Lung (tissue), 11 donors: ENCODE measurements at regions not wholly inside any gene's neighbourhood (a gene's known extent, or its start where the extent isn't known, plus 50 kb on each side); places are given as distances from the start of the nearest gene placed in this dataset.

Source experiments
- ATAC-seq: fragments of 200-7000 bp; cut with Tn5 transposase; one replicate; pipeline ENCODE4 v1.9.1; 2020; ENCODE audit warnings: moderate number of reproducible peaks; ENCODE audit not compliant: insufficient read depth, low FRiP score
- DNase-seq, 3 donors: peaks; one replicate each; pipeline ENCODE4 v3.0.0-alpha.2; 2013 to 2017
- H3K27ac ChIP-seq, 2 donors: one replicate each; pipeline ENCODE4 v1.5.1; 2013; ENCODE audit warnings: mild to moderate bottlenecking in 2 of 2, moderate library complexity in 2 of 2, control low read depth in 1 of 2, inconsistent platforms in 1 of 2, low read depth in 1 of 2, low read length in 1 of 2
- H3K27me3 ChIP-seq, 3 donors: one replicate each; pipeline ENCODE4 v1.5.1; 2013; ENCODE audit warnings: low read length in 2 of 3; ENCODE audit not compliant: control insufficient read depth in 3 of 3, insufficient read depth in 3 of 3
- H3K36me3 ChIP-seq, 4 donors: one replicate each; pipeline ENCODE4 v1.5.1; 2013; ENCODE audit warnings: low read length in 4 of 4, mild to moderate bottlenecking in 1 of 4, moderate library complexity in 1 of 4; ENCODE audit not compliant: control insufficient read depth in 4 of 4, insufficient read depth in 4 of 4
- H3K4me1 ChIP-seq, 5 donors: one replicate each; pipeline ENCODE4 v1.5.1; 2013; ENCODE audit warnings: low read length in 5 of 5, mild to moderate bottlenecking in 2 of 5, moderate library complexity in 1 of 5; ENCODE audit not compliant: control insufficient read depth in 5 of 5, insufficient read depth in 5 of 5
- H3K4me3 ChIP-seq: one replicate; pipeline ENCODE4 v1.5.1; 2013; ENCODE audit warnings: mild to moderate bottlenecking, control low read depth, moderate library complexity
- H3K9ac ChIP-seq, 2 donors: one replicate each; pipeline ENCODE4 v1.5.1; 2013; ENCODE audit warnings: low read length in 2 of 2, control low read depth in 1 of 2; ENCODE audit not compliant: insufficient read depth in 1 of 2
- H3K9me3 ChIP-seq, 4 donors: one replicate each; pipeline ENCODE4 v1.5.1; 2013; ENCODE audit warnings: low read length in 3 of 4, mild to moderate bottlenecking in 1 of 4, moderate library complexity in 1 of 4; ENCODE audit not compliant: control insufficient read depth in 4 of 4, insufficient read depth in 3 of 4
- whole genome bisulfite sequencing, 2 donors: extraction: QIAGEN DNeasy Blood & Tissue Kit; methylation state at CpG; one replicate each; pipeline ENCODE4 v1.1.7; 2013; 5-methylcytosine and 5-hydroxymethylcytosine counted together
- TF ChIP-seq, protein P1 (sequence below): IDR thresholded peaks from 2 replicates; pipeline ENCODE4 v1.5.1; 2012; ENCODE audit warnings: mild to moderate bottlenecking; ENCODE audit errors: control extremely low read depth, extremely low read depth
- donor health status: control.
- donor health status: control.
- donor health status: Bipolar disorder and iron deficiency.
- donor health status: healthy.
- donor health status: DM: yes; HTN: yes; CAD: no.

DNA sequence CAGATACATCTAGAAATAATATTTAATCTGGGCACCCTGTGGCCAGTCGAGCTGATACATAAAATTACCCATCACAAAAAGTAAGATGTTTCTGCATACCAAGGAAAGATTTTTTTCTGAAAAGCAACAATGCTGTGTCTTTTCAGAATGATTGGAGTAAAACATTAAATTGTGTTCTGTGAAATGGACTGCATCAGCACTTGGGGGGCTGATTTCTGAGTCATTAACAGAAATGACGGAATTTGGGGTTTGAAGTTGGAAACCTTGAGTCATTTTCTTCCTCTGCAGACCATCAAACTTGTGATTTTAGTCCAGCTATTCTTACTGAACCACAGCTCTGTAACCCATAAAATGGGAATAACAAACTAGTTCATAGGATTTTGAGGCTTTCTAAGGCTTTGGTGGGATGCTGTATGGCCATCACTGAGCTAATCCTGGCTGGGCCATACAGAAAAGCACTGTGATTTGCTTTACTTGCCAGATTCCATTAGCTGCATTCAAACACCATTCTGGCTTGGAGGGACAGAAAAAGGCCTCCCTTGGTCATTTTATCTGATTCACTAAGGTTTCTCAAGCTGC is 739.4 kb upstream of the IGFBP3 start:
- DNase-seq (no peak), ATAC-seq (no peak)
- H3K4me1 ChIP-seq = no peaks in the 10 kb centered on the region
- H3K4me3 ChIP-seq = no peak overlapping the region
- WGBS, 2 donors = 90 to 93% methylated on average over 2 of the region's 2 CpGs
- H3K9ac ChIP-seq = no peak overlapping the region
- no peaks in the 10 kb centered on the region for H3K27me3 ChIP-seq
- H3K36me3 ChIP-seq = no peaks in the 10 kb centered on the region
- TF ChIP-seq, protein P1, sequence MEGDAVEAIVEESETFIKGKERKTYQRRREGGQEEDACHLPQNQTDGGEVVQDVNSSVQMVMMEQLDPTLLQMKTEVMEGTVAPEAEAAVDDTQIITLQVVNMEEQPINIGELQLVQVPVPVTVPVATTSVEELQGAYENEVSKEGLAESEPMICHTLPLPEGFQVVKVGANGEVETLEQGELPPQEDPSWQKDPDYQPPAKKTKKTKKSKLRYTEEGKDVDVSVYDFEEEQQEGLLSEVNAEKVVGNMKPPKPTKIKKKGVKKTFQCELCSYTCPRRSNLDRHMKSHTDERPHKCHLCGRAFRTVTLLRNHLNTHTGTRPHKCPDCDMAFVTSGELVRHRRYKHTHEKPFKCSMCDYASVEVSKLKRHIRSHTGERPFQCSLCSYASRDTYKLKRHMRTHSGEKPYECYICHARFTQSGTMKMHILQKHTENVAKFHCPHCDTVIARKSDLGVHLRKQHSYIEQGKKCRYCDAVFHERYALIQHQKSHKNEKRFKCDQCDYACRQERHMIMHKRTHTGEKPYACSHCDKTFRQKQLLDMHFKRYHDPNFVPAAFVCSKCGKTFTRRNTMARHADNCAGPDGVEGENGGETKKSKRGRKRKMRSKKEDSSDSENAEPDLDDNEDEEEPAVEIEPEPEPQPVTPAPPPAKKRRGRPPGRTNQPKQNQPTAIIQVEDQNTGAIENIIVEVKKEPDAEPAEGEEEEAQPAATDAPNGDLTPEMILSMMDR = no peak
- no peak overlapping the region for H3K27ac ChIP-seq
- H3K9me3 ChIP-seq = no peaks in the 10 kb centered on the region

DNA sequence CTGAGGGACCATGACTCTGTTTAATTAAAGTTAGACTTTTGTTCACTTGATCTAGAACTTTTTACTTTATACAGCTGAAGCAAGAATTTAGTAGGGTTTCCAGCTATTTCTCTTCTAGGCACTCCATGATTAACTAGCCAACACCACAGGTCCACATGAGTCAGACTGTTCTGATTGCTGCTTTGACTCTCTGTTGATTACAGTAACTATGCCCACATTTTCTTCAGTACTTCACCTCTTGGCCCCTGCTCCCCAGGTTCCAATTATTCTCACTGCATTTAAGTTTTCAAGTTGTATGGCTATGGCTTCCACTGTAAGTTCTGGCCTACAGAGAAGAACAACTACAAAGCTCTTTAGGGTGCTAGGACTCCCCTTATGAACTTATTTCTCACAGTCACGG is 737.2 kb upstream of the IGFBP3 start:
- H3K27me3 ChIP-seq = no peaks in the 10 kb centered on the region
- no peak for ATAC-seq
- WGBS, 2 donors = 79 to 91% methylated on average over 1 of the region's 1 CpG
- no peak overlapping the region for H3K4me3 ChIP-seq
- H3K9me3 ChIP-seq = no peaks in the 10 kb centered on the region
- H3K27ac ChIP-seq = no peak overlapping the region
- TF ChIP-seq, protein P1 = no peak
- H3K4me1 ChIP-seq = no peaks in the 10 kb centered on the region
- H3K9ac ChIP-seq = no peak overlapping the region
- H3K36me3 ChIP-seq = no peaks in the 10 kb centered on the region
- DNase-seq = no peak

GRCh38 chr7:46654546-46655443 is 733.7 kb upstream of the IGFBP3 start:
- Histone ChIP-seq H3K36me3 (no peaks in the 10 kb centered on the region), H3K4me1 (peaks cover 0 to 1% (median 0%) of the 10 kb centered on the region in 5 donors), H3K9me3 (peaks cover 0 to 2% (median 0%) of the 10 kb centered on the region in 4 donors), H3K9ac (no peak overlapping the region), H3K27me3 (no peaks in the 10 kb centered on the region), H3K4me3 (no peak overlapping the region), H3K27ac (no peak overlapping the region)
- DNase-seq (no peak), ATAC-seq (no peak)
- WGBS, 2 donors = 75 to 77% methylated on average over 1 of the region's 1 CpG
- TF ChIP-seq, protein P1 = no peak
